ENCODE measurements at regions not wholly inside any gene's neighbourhood (a gene's known extent, or its start where the extent isn't known, plus 50 kb on each side); places are given as distances from the start of the nearest gene placed in this dataset.
"Not testable (repeated sequence)": the region's sequence is repeated elsewhere in the genome, so short reads cannot be mapped to it uniquely, and the experiment has no call there.

- DNase-seq: no peak
Measured at GRCh38 chr14:97993508-97994019, 1196.4 kb downstream of the VRK1 start.

- no peak for DNase-seq
Measured at GRCh38 chr14:97994020-97994531, 1196.9 kb downstream of the VRK1 start.

- DNase-seq: no peak
Measured at GRCh38 chr14:97995038-97995437, 1197.9 kb downstream of the VRK1 start.

- DNase-seq: no peak
Measured at GRCh38 chr14:97995531-97995930, 1198.3 kb downstream of the VRK1 start.

GRCh38 chr14:98006008-98006407, 1208.8 kb downstream of the VRK1 start:
- DNase-seq: no peak

- no peak for DNase-seq
Measured at GRCh38 chr14:98008381-98009113, 1211.4 kb downstream of the VRK1 start.

GRCh38 chr14:98009177-98009576, 1212.0 kb downstream of the VRK1 start:
- DNase-seq: not testable (repeated sequence)

GRCh38 chr14:98010784-98011183, 1213.6 kb downstream of the VRK1 start:
- DNase-seq: no peak

GRCh38 chr14:98014851-98015615, 1217.9 kb downstream of the VRK1 start:
- no peak for DNase-seq

GRCh38 chr14:98015921-98016320, 1218.7 kb downstream of the VRK1 start:
- DNase-seq: no peak

GRCh38 chr14:98018628-98019027, 1221.4 kb downstream of the VRK1 start:
- DNase-seq: no peak

- no peak for DNase-seq
Measured at GRCh38 chr14:98022541-98023520, 1225.6 kb downstream of the VRK1 start.

GRCh38 chr14:98028162-98028561, 1231.0 kb downstream of the VRK1 start:
- no peak for DNase-seq

- no peak for DNase-seq
Measured at GRCh38 chr14:98035396-98035795, 1236.6 kb downstream of the BCL11B start.

- DNase-seq: no peak
Measured at GRCh38 chr14:98037831-98038230, 1234.2 kb downstream of the BCL11B start.

GRCh38 chr14:98056946-98057345, 1215.1 kb downstream of the BCL11B start:
- no peak for DNase-seq

- no peak for DNase-seq
Measured at GRCh38 chr14:98059106-98059505, 1212.9 kb downstream of the BCL11B start.

- DNase-seq: no peak
Measured at GRCh38 chr14:98062083-98062482, 1209.9 kb downstream of the BCL11B start.

- no peak for DNase-seq
Measured at GRCh38 chr14:98069712-98070171, 1202.3 kb downstream of the BCL11B start.

- DNase-seq: no peak
Measured at GRCh38 chr14:98070536-98070935, 1201.5 kb downstream of the BCL11B start.

GRCh38 chr14:98074111-98074510, 1197.9 kb downstream of the BCL11B start:
- DNase-seq: no peak

GRCh38 chr14:98077176-98077575, 1194.8 kb downstream of the BCL11B start:
- no peak for DNase-seq

- DNase-seq: no peak
Measured at GRCh38 chr14:98082833-98083232, 1189.2 kb downstream of the BCL11B start.

Data from SHP77 (cell line).